ENCODE measurements at regions not wholly inside any gene's neighbourhood (a gene's known extent, or its start where the extent isn't known, plus 50 kb on each side); places are given as distances from the start of the nearest gene placed in this dataset.

DNA sequence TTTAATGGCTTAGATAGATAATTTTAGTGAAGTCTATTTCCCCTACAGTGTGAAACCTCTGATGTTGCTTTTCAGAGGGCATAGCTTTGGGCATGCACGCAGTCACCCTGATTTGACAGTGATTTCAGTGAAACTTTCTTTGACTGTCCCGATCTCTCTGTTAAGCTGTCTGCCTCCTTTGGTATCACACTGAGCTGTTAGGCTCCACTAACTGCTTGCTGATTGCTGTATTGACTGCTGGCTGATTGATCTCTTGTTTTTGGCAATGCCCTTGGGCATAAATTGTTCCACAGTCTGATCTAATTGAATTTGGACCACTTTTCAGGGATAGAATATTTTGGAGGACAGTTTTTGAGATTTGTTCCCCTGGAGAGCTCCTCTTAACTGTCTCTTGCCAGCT is 68.5 kb upstream of the CCDC54 start:
- TF ChIP-seq CTCF (IDR thresholded peaks at IDR 0.05 in 4 of 5, conservative IDR thresholded peaks at IDR 0.05 in 1 of 5), result no peak
- TF ChIP-seq POLR2A (IDR thresholded peaks at IDR 0.05), result no peak
